PC-3 (cell line): ENCODE measurements at regions not wholly inside any gene's neighbourhood (a gene's known extent, or its start where the extent isn't known, plus 50 kb on each side); places are given as distances from the start of the nearest gene placed in this dataset.

Experiments
- ATAC-seq: fragments of 200-7000 bp; cut with Tn5 transposase; 2 replicates; pipeline ENCODE4 v1.9.1; 2020; ENCODE audit warnings: mild to moderate bottlenecking, moderate library complexity
- BruUV-seq: library from RNA; stranded (reverse); fragments of 400-500 nt; replicated peaks from 2 replicates; lab custom pipeline; 2021; lab: Mats Ljungman, UMichigan
- CTCF ChIA-PET: fragments of 300-600 bp; sonication (Branson Sonifier 250); formaldehyde crosslinking; loops from one replicate; lab custom pipeline; 2022; ENCODE audit warnings: antibody characterized with exemption; lab: Charles Lee
- POLR2A ChIA-PET: fragments of 300-600 bp; sonication (Branson Sonifier 250); formaldehyde crosslinking; loops from one replicate; lab custom pipeline; 2022; ENCODE audit warnings: antibody characterized with exemption; ENCODE audit not compliant: unreplicated experiment; lab: Charles Lee
- DNase-seq: peaks from one replicate; pipeline ENCODE4 v3.0.0-alpha.2; 2015
- H2AFZ ChIP-seq: fragments of 300-600 bp; sonication (generic); 2 replicates; pipeline ENCODE4 v1.6.0; 2016; ENCODE audit warnings: antibody characterized with exemption, low read length
- H3F3A ChIP-seq: fragments of 300-600 bp; sonication (generic); one replicate; pipeline ENCODE4 v1.6.0; 2017; ENCODE audit warnings: antibody characterized with exemption, low read length, control low read depth, mild to moderate bottlenecking; ENCODE audit not compliant: unreplicated experiment
- H3K27ac ChIP-seq: fragments of 300-600 bp; sonication (generic); 2 replicates; pipeline ENCODE4 v1.5.1; 2016; ENCODE audit warnings: mild to moderate bottlenecking, low read length
- H3K27me3 ChIP-seq: fragments of 300-600 bp; sonication (generic); 2 replicates; pipeline ENCODE4 v1.6.1; 2016; ENCODE audit warnings: low read length, mixed read lengths
- H3K36me3 ChIP-seq: fragments of 300-600 bp; sonication (generic); 2 replicates; pipeline ENCODE4 v1.6.1; 2016; ENCODE audit warnings: low read depth, mixed run types, low read length, mixed read lengths
- H3K4me1 ChIP-seq: fragments of 300-600 bp; sonication (generic); 2 replicates; pipeline ENCODE4 v1.5.1; 2016; ENCODE audit warnings: low read length; ENCODE audit not compliant: insufficient read depth
- H3K4me2 ChIP-seq: fragments of 300-600 bp; sonication (generic); 2 replicates; pipeline ENCODE4 v1.6.0; 2016; ENCODE audit warnings: low read length
- H3K4me3 ChIP-seq: fragments of 300-600 bp; sonication (generic); 2 replicates; pipeline ENCODE4 v1.5.1; 2016; ENCODE audit warnings: mild to moderate bottlenecking, low read length, mixed read lengths
- H3K79me2 ChIP-seq: fragments of 300-600 bp; sonication (generic); 2 replicates; pipeline ENCODE4 v1.6.1; 2017; ENCODE audit warnings: low read length, mixed read lengths
- H3K9ac ChIP-seq: fragments of 300-600 bp; sonication (generic); 2 replicates; pipeline ENCODE4 v1.6.0; 2016; ENCODE audit warnings: mild to moderate bottlenecking, low read length
- H3K9me2 ChIP-seq: fragments of 300-600 bp; sonication (generic); replicated peaks from 2 replicates; pipeline ENCODE4 v1.6.1; 2016; ENCODE audit warnings: mixed run types, low read length, mixed read lengths
- H3K9me3 ChIP-seq: fragments of 300-600 bp; sonication (generic); 2 replicates; pipeline ENCODE4 v1.6.1; 2016; ENCODE audit warnings: low read length, mixed read lengths
- H4K20me1 ChIP-seq: fragments of 300-600 bp; sonication (generic); 2 replicates; pipeline ENCODE4 v1.6.1; 2016; ENCODE audit warnings: low read length, mixed read lengths
- EZH2 ChIP-seq: fragments of 300-600 bp; sonication (generic); IDR thresholded peaks from one replicate; pipeline ENCODE4 v1.6.1; 2017; ENCODE audit warnings: antibody characterized with exemption, mild to moderate bottlenecking, low read length; ENCODE audit not compliant: unreplicated experiment
- EZH2phosphoT487 ChIP-seq: fragments of 300-600 bp; sonication (generic); IDR thresholded peaks from 2 replicates; pipeline ENCODE4 v1.6.1; 2018; ENCODE audit warnings: mild to moderate bottlenecking, antibody characterized with exemption, low read length, borderline replicate concordance
- intact Hi-C: fragments of 100-400 bp; cut with micrococcal nuclease; formaldehyde crosslinking; loops from 2 replicates; pipeline ENCODE4 v1.9.0; 2023
- TF ChIP-seq, protein P1 (sequence below): fragments of 300-600 bp; sonication (generic); conservative IDR thresholded peaks from 2 replicates; pipeline ENCODE4 v1.5.1; 2017; ENCODE audit warnings: antibody characterized with exemption, low read depth, mild to moderate bottlenecking, low read length

DNA sequence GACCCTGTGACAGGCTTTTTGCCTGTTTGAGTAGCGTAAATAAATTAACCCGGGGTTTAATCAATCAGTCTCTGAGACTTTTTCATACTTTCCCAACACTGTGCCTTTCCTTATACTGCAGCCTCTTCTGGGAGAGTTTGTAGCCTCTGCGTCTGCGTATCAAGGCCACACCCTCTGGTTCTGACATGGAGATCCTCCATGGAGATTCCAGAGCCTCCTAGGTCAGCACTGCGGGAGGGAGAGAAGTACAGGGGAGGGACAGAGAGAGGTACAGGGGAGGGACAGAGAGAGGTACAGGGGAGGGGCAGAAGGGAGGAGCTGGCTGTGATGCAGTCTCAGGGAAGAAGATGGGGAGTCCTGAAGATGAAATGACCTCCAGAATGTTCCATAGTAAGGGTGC, 166.0 kb downstream of the ARL4C start:
- Histone ChIP-seq H2AFZ (no peak overlapping the region), H3K4me2 (no peak overlapping the region), H3K36me3 (no peaks in the 10 kb centered on the region), H3K79me2 (no peaks in the 10 kb centered on the region), H3K4me3 (no peak overlapping the region), H3K27me3 (no peaks in the 10 kb centered on the region), H3F3A (no peaks in the 10 kb centered on the region), H3K27ac (no peak overlapping the region), H3K9ac (no peak overlapping the region), H4K20me1 (no peaks in the 10 kb centered on the region), H3K4me1 (no peaks in the 10 kb centered on the region), H3K9me3 (no peaks in the 10 kb centered on the region), H3K9me2 (no peaks in the 10 kb centered on the region)
- POLR2A ChIA-PET = no interaction called here
- no peak for TF ChIP-seq EZH2phosphoT487
- TF ChIP-seq, protein P1, sequence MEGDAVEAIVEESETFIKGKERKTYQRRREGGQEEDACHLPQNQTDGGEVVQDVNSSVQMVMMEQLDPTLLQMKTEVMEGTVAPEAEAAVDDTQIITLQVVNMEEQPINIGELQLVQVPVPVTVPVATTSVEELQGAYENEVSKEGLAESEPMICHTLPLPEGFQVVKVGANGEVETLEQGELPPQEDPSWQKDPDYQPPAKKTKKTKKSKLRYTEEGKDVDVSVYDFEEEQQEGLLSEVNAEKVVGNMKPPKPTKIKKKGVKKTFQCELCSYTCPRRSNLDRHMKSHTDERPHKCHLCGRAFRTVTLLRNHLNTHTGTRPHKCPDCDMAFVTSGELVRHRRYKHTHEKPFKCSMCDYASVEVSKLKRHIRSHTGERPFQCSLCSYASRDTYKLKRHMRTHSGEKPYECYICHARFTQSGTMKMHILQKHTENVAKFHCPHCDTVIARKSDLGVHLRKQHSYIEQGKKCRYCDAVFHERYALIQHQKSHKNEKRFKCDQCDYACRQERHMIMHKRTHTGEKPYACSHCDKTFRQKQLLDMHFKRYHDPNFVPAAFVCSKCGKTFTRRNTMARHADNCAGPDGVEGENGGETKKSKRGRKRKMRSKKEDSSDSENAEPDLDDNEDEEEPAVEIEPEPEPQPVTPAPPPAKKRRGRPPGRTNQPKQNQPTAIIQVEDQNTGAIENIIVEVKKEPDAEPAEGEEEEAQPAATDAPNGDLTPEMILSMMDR = no peak
- BruUV-seq = no TSS peak
- intact Hi-C loops = no loop called here
- CTCF ChIA-PET = no interaction called here
- DNase-seq (no peak), ATAC-seq (no peak)

DNA sequence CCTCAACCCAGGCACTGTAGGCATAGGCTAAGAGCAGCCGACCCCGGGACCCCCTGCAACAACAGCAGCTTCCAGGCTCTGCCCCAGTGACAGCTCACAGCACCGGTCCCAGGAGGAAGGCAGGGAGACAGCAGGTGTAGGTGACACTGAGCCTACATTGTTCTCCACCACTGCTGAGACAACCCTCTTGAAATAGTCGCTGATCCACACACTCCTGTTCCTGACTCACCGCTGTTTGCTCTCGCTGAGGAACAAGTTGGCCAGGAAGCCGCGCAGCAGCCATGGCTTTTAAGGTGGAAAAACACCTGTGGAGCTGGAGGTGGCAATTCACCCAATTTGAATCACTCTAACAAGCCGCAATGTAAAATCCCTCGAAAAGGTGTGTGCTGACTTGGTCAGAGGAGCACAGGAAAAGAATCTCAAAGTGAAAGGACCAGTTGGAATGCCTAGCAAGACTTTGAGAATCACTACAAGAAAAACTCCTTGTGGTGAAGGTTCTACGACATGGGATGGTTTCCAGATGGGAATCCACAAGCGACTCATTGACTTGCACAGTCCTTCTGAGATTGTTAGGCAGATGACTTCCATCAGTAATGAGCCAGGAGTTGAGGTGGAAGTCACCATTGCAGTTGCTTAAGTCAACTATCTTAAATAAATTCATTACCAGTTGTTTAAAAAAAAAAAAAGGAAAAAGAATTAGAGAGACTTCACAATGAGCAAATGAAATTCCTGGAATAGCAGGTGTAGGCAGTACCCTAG, 167.5 kb downstream of the ARL4C start:
- no TSS peak for BruUV-seq
- intact Hi-C loops = no loop called here

DNA sequence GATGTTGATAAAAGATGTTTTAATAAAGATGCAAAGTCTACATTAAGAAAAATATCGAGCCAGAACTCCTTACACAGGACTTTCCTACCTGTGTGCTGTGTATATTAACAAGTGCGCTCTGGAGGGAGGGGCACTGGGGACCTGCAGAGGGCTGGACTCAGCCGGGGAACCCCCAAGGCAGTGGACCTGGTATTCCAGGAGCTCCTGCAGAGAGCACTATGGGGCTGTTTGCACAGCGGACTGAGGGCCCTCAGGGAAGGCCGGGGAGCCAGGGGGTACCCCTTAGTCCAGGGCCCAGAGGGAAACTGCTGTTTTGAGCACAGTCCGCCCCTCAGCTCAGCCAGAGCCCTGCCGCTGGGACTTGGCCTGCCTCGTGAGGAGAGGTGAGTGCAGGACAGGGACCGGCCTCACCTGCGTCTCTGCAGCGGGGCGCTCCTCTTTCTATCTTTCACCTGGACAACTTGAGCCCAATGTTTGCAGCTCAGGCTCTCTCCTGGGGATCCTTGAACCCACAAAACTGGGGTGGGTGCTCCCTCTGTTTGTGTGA, 168.4 kb downstream of the ARL4C start:
- Histone ChIP-seq H4K20me1 (no peaks in the 10 kb centered on the region), H3K4me1 (no peaks in the 10 kb centered on the region), H3K79me2 (no peaks in the 10 kb centered on the region), H3K27me3 (no peaks in the 10 kb centered on the region), H3K36me3 (no peaks in the 10 kb centered on the region), H3K9ac (no peak overlapping the region), H3K4me2 (no peak overlapping the region), H3K4me3 (no peak overlapping the region), H3K27ac (no peak overlapping the region), H3F3A (no peaks in the 10 kb centered on the region), H3K9me3 (no peaks in the 10 kb centered on the region), H2AFZ (no peak overlapping the region), H3K9me2 (no peaks in the 10 kb centered on the region)
- ATAC-seq = no peak
- TF ChIP-seq, protein P1 = no peak
- TF ChIP-seq EZH2phosphoT487 (no peak), EZH2 (no peak)
- intact Hi-C loops = no loop called here
- DNase-seq = no peak
- ChIA-PET CTCF (no interaction called here), POLR2A (no interaction called here)
- BruUV-seq = no TSS peak

More for the DNA sequence above, 167.5 kb downstream of the ARL4C start:
- Histone ChIP-seq H4K20me1 (no peaks in the 10 kb centered on the region), H3F3A (no peaks in the 10 kb centered on the region), H3K9me3 (no peaks in the 10 kb centered on the region), H3K9ac (no peak overlapping the region), H3K9me2 (no peaks in the 10 kb centered on the region), H2AFZ (no peak overlapping the region), H3K27me3 (no peaks in the 10 kb centered on the region), H3K79me2 (no peaks in the 10 kb centered on the region), H3K36me3 (no peaks in the 10 kb centered on the region), H3K4me1 (no peaks in the 10 kb centered on the region), H3K4me3 (no peak overlapping the region), H3K4me2 (no peak overlapping the region), H3K27ac (no peak overlapping the region)
- ChIA-PET CTCF (no interaction called here), POLR2A (no interaction called here)
- ATAC-seq (no peak), DNase-seq (peak; percentile 27)
- no peak for TF ChIP-seq EZH2
- TF ChIP-seq EZH2phosphoT487 = no peak
- TF ChIP-seq, protein P1 = no peak
